ENCODE measurements at regions not wholly inside any gene's neighbourhood (a gene's known extent, or its start where the extent isn't known, plus 50 kb on each side); places are given as distances from the start of the nearest gene placed in this dataset.

- TF ChIP-seq EZH2phosphoT487 (IDR thresholded peaks at IDR 0.05; ENCODE audit: borderline replicate concordance, low read length) (no peak), EZH2 (IDR thresholded peaks at IDR 0.05; ENCODE audit: low read length, unreplicated experiment) (no peak)
- TF ChIP-seq, protein P1, sequence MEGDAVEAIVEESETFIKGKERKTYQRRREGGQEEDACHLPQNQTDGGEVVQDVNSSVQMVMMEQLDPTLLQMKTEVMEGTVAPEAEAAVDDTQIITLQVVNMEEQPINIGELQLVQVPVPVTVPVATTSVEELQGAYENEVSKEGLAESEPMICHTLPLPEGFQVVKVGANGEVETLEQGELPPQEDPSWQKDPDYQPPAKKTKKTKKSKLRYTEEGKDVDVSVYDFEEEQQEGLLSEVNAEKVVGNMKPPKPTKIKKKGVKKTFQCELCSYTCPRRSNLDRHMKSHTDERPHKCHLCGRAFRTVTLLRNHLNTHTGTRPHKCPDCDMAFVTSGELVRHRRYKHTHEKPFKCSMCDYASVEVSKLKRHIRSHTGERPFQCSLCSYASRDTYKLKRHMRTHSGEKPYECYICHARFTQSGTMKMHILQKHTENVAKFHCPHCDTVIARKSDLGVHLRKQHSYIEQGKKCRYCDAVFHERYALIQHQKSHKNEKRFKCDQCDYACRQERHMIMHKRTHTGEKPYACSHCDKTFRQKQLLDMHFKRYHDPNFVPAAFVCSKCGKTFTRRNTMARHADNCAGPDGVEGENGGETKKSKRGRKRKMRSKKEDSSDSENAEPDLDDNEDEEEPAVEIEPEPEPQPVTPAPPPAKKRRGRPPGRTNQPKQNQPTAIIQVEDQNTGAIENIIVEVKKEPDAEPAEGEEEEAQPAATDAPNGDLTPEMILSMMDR (conservative IDR thresholded peaks at IDR 0.05; ENCODE audit: low read depth, low read length) = peak; percentile 47
Measured at GRCh38 chr12:41795910-41796309, 348.8 kb downstream of the GXYLT1 start.

Data from PC-3 (cell line).